ENCODE measurements at regions not wholly inside any gene's neighbourhood (a gene's known extent, or its start where the extent isn't known, plus 50 kb on each side); places are given as distances from the start of the nearest gene placed in this dataset.

GRCh38 chr1:55695552-55695951 lies 480.4 kb upstream of the USP24 start:
- no peak for DNase-seq

GRCh38 chr1:55695151-55695550 lies 480.0 kb upstream of the USP24 start:
- no peak for DNase-seq

GRCh38 chr1:55694310-55694801 lies 479.2 kb upstream of the USP24 start:
- no peak for DNase-seq

GRCh38 chr1:55692726-55693125 lies 477.6 kb upstream of the USP24 start:
- no peak for DNase-seq

DNA sequence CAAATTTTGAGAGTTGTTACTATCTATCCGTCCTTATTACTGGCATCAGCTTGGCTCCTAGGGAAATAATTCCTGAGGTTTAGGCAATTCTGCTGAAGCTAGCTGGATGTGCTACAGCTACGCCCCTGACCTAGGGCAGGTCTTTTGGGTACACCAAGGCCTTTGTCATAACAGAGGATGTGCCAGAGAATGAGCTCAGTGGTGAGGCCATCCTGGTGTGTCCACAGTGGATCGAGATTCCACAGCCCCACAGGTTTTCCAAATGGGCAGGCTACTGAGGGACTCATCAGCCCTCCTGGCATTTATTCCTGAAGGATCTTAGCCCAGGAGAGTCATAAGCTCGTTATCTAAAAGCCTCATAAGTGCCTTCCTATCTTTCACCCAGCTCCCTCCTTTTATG lies 475.2 kb upstream of the USP24 start:
- no peak for DNase-seq

DNA sequence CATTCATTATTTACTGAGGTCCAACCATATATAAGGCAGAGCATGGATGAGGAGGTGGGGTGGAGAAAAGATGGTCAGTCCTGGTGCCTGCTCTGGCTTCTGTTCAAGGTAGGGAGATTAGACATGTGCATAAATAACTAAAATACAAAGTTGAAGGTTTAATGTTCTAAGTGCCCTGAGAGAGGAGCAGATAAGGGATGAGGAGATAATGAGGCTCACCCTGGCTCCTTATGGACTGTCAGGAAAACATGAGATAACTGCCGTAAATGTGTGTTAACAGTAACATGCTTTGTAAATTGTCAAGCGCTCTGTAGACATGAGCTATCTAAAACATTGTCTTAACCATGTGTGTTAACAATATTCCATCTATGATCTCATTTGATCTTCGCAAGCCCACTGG lies 474.6 kb upstream of the USP24 start:
- DNase-seq = no peak

DNA sequence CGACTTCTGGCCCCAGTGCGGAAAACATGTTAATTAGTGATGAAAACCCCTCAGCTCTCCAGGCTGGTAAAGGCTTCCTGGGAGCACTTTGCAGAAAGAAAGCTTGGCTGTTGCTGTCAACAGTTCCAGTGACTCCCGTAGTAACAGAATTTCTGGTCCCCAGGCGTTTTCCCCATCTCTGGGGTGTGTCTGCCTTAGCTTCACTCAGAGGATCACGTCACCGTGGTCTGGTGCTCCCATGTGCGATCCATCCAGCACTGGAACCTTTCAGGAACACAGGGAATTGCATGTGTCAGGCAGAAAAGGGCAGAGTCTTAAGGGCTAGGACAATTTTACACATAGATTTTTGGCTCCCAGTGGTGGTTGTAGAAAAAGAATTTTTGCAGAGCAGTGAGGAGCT lies 470.4 kb upstream of the USP24 start:
- no peak for DNase-seq

DNA sequence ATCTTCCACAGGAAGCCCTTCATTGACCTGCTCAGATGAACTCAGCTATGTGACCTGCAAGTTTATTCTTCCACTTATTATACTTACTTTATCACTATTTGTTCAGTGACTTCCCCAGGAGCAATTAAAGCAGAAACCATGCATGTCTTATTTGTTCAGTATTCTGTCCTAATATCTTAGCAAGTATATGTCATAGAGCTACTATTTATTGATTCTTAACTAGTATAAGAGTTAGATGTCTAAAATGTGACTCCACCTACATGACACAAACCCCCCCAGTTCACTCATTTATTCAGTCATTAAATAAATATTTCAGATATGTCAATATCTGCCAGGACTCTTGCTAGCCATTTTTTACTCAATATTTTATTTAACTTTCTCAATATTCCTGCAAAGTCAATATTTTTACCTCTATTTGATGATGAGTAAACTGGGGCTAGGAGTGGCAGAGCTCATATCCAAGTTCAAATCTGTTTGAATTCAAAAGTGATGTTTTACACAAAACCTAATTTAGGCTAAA lies 469.0 kb upstream of the USP24 start:
- no peak for DNase-seq

GRCh38 chr1:55682198-55682597 lies 467.0 kb upstream of the USP24 start:
- DNase-seq = no peak

DNA sequence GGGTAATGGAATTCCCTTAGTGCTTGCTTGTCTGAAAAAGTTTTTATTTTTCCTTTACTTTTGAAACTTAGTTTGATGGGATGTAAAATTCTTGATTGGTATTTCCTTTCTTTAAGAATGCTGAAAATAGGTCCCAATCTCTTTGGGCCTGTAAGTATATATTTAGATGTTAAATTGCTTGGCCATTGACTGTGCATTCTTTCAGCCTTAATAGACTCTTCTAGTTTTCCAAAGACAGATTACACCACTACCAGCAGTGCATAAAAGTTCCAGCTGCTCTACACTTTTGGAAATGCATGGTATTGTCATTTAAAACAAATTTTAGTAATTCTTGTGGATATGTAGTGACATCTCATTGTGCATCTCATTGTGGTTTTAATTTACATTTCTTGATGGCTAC lies 464.8 kb upstream of the USP24 start:
- DNase-seq = no peak

DNA sequence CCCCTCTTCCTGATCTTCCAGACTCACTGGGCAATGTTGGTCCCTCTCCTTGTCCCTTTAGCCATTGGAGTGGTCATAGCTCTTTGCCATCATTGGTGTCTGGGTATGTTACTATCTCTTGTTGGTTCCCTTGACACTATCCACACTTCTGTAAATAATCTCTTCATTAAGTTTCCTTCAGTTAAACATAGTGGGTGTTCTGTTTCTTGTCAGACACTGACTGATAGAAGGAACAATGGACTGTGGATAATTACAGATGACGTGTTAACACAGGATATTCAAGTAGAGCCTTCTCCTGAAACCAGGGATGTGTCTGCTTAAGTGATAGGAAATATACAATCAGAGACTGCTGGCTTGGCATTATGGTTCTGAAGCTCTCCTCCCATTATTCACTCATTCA lies 458.3 kb upstream of the USP24 start:
- no peak for DNase-seq

GRCh38 chr1:55670331-55671082 lies 455.3 kb upstream of the USP24 start:
- no peak for DNase-seq

DNA sequence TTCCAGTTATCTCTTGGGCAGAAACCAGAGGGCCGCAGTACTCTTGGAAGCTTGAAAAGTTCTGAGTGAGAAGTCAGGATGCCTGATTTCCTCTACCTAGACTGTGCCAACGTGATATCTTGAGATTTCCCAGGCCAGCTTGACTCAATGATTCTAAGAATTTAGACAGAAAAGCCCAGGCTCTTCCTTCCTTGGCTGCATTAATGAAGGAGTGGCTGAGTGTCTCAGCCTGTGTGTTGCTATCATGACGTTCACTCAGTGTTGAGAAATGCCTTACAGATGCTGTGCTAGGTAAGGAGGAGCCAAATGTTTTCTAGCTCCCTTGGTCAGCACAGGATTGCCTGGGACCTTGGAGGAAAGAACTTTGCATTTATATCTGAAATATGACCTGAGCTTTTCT lies 454.1 kb upstream of the USP24 start:
- no peak for DNase-seq

DNA sequence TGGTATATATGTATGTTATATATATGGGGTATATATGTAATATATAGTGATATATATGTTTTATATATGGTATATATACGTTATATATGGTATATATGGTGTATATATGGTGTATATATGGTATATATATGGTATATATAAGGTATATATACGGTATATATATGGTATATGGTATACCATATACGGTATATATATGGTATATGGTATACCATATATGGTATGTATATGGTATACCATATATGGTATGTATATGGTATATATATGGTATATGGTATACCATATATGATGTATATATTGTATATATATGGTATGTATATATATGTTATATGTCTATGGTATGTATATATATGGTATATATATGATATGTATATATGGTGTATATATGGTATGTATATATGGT lies 447.7 kb upstream of the USP24 start:
- no peak for DNase-seq

- no peak for DNase-seq
Measured at GRCh38 chr1:55658917-55659316, 443.8 kb upstream of the USP24 start.

- no peak for DNase-seq
Measured at GRCh38 chr1:55654750-55655149, 439.6 kb upstream of the USP24 start.

- no peak for DNase-seq
Measured at GRCh38 chr1:55654171-55654570, 439.0 kb upstream of the USP24 start.

DNA sequence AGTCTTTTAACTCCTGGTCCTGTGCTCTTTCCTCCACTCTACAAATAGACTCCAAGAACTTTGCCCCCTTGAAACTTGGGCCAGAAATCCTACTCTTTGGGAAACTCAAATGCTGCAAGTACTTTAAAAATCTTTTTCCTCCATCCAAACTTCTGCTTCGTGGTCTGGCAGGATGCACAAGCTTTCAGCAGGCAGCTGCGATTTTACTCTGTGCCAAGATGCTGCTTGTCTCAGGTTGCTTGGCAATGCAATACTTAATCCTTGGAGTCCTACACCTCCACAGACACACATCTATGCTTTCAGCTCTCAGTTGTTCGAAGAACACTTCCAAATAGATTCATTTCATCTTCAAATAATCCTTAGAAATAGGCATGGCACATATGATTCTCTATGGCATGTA lies 435.3 kb upstream of the USP24 start:
- DNase-seq = no peak

DNA sequence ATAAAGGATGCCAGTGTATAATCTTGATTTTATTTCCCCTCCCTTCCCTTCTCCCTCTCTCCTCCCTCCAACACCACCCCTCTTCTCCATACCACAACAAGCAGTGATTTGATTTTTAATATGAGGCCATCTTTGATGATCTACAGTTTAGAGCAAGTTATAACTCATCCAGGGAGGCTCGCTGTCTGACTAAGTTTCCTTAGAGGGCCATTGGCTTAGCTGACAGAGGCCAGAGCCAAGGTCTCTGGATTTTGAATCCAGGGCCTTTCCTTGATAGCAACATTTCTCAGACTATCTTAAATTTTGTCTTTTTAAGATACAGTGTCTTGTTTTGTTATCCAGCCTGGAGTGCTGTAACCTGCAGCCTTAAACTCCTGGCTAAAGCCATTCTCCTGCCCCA lies 431.0 kb upstream of the USP24 start:
- no peak for DNase-seq

- no peak for DNase-seq
Measured at GRCh38 chr1:55645270-55645669, 430.1 kb upstream of the USP24 start.

DNA sequence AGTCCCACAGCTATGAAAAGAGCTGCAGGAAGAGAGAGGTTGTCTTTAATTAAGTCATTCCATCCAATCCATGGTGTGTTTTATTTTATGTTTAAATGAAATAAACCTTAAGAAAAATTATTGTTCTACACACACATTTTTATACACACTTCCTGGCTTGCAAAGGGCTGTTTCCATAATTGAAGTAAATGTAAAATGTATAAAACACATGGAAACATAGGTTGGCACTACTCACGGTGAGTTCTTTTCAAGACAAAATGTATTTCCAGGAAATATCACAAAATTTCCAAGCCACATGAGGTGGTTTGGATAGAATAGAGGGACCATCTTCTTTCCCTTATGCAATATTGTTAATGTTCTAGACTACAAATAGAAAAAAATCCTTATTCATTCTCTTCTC lies 426.8 kb upstream of the USP24 start:
- no peak for DNase-seq

DNA sequence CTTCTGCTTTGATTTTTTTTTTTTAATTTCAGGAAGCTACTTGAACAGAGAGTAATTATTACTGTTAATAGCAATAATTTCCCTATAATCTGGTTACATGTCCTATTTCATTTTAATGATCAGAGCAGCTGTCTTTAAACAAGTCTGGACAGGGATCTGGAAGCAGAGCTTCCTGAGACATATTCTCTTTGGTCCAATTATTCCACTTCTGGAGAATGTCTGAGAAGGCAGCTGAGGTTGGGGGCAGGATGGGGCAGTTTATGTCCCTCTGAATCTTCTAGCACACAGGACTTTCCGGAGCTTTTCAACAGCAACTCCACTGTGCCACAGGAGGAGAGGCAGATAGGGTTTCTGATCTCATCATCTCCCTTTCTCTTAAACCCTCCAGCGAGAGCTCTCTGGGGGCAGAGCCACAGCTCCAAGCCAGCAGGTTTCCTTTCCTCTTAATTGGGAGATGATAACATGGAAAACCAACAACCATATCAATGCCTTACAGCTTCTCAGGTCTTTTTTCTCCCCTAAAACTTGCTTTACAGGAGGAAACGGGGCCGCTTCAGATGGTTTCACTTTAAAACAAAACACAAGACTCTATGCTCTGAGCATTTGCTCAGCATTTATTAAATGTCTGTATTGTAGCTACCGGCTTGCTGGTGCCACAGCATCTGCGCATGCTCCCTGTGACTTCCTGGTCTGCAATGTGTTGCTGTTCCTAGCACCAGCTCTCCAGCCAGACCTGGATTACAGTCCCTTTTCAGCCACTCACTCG lies 425.7 kb upstream of the USP24 start:
- peak; percentile 1 for DNase-seq

- no peak for DNase-seq
Measured at GRCh38 chr1:55639526-55639925, 424.4 kb upstream of the USP24 start.

DNA sequence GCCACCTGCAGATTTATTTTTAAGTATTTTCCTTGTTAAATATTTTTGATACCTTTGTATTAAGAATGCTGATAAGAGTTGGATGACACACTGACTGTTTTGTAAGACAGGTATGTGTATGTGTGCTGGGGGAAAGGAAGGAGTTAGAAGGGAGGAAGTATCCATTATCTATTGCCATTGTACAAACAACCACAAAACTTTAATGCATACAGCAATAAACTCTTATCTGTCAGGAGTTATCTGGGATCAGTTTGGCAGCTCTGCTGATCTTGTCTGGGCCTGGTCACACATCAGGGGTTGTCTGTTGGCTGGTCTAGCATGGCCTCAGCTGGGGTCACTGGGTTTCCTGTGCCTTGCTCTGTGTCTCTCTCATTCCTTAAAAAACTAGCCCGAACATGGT lies 423.9 kb upstream of the USP24 start:
- no peak for DNase-seq
